Gastroesophageal sphincter (tissue), 4 donors: ENCODE measurements at regions not wholly inside any gene's neighbourhood (a gene's known extent, or its start where the extent isn't known, plus 50 kb on each side); places are given as distances from the start of the nearest gene placed in this dataset.
"Not testable (repeated sequence)": the region's sequence is repeated elsewhere in the genome, so short reads cannot be mapped to it uniquely, and the experiment has no call there.

ENCODE experiments used
- ATAC-seq: fragments of 150-250 bp; one replicate; pipeline ENCODE4 v1.9.1; 2016; ENCODE audit warnings: mild to moderate bottlenecking, moderate library complexity
- H3K27ac ChIP-seq, 4 donors: fragments of 200-600 bp; sonication (generic) in 3 of 4; 1 replicate in 3 of 4; 2 replicates in 1 of 4; pipeline ENCODE4 v1.5.1; 2016 to 2019
- H3K27me3 ChIP-seq: fragments of 200-600 bp; sonication (generic); one replicate; pipeline ENCODE4 v1.5.1; 2019
- H3K36me3 ChIP-seq, 2 donors: fragments of 200-600 bp; sonication (generic); one replicate each; pipeline ENCODE4 v1.5.1; 2019; ENCODE audit warnings: control low read depth in 1 of 2
- H3K4me1 ChIP-seq, 3 donors: fragments of 200-600 bp; sonication (generic); 1 replicate in 2 of 3; 2 replicates in 1 of 3; pipeline ENCODE4 v1.5.1; 2016 to 2019; ENCODE audit warnings: control low read depth in 2 of 3
- H3K4me3 ChIP-seq, 2 donors: fragments of 200-600 bp; sonication (generic); one replicate each; pipeline ENCODE4 v1.5.1; 2019; ENCODE audit warnings: mild to moderate bottlenecking in 1 of 2, moderate library complexity in 1 of 2
- H3K9me3 ChIP-seq, 3 donors: fragments of 200-600 bp; sonication (generic); one replicate each; pipeline ENCODE4 v1.5.1; 2017 to 2019; ENCODE audit warnings: control low read depth in 2 of 3
- EP300 ChIP-seq: sonication (generic); formaldehyde crosslinking; IDR thresholded peaks from one replicate; pipeline ENCODE4 v1.6.1; 2017; ENCODE audit warnings: antibody characterized with exemption, mild to moderate bottlenecking
- POLR2A ChIP-seq, 2 donors: fragments of 450-650 bp; IDR thresholded peaks; one replicate each; pipeline ENCODE4 v1.6.1; 2017; ENCODE audit warnings: antibody characterized with exemption in 2 of 2, mild to moderate bottlenecking in 2 of 2, moderate library complexity in 1 of 2
- POLR2AphosphoS5 ChIP-seq: sonication (generic); formaldehyde crosslinking; IDR thresholded peaks from one replicate; pipeline ENCODE4 v1.6.1; 2017; ENCODE audit warnings: antibody characterized with exemption
- WGBS, 2 donors: methylation state at CpG; one replicate each; pipeline ENCODE4 v1.1.5; 2018; ENCODE audit warnings: low coverage in 1 of 2; 5-methylcytosine and 5-hydroxymethylcytosine counted together
- TF ChIP-seq, protein P1 (sequence below), 4 experiments: fragments of 200-600 bp in 2 of 4; fragments of 450-650 bp in 2 of 4; sonication (generic) in 1 of 4; IDR thresholded peaks; one replicate each; pipeline ENCODE4 v1.5.1; 2017 to 2019; ENCODE audit warnings: antibody characterized with exemption in 4 of 4, mild to moderate bottlenecking in 2 of 4, moderate library complexity in 2 of 4

DNA sequence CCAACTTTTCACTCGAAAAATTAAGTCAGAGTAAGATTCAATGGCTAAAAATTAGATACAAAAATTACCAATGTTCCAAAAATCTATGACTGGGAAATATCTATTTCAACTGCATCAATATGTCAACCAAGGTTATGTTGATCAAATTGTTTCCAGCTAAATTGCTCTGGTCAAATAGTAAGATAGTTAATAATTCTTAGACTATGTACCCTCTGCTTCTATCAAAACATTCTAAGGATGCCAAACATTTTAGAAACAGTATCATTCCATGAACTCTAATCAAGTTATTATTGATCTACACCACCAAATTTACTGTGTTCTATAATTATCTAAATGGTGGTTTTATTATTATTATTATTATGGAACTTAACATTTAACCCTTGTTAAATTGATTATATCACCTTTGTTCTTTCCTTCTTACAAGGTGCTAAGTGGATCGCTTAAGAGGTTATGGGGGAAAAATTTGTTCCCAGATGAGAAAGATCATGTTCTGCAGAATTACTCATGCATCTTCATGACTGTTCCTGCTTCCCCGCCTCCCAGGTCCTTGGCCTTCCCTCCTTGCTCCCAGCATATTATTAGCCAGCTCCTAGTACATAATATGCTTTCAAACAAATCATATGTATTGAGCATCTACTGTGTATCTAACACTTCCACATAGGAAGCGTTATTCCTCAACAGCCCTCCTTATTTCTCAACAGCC, 240.5 kb upstream of the KRR1 start:
- 76 to 82% methylated on average over 4 of the region's 4 CpGs for WGBS, 2 donors
- ATAC-seq = no peak
- no peaks in the 10 kb centered on the region for H3K27me3 ChIP-seq
- no peak overlapping the region for H3K27ac ChIP-seq
- H3K9me3 ChIP-seq = no peaks in the 10 kb centered on the region
- H3K4me3 ChIP-seq = no peak overlapping the region
- H3K4me1 ChIP-seq = no peaks in the 10 kb centered on the region
- TF ChIP-seq, protein P1, sequence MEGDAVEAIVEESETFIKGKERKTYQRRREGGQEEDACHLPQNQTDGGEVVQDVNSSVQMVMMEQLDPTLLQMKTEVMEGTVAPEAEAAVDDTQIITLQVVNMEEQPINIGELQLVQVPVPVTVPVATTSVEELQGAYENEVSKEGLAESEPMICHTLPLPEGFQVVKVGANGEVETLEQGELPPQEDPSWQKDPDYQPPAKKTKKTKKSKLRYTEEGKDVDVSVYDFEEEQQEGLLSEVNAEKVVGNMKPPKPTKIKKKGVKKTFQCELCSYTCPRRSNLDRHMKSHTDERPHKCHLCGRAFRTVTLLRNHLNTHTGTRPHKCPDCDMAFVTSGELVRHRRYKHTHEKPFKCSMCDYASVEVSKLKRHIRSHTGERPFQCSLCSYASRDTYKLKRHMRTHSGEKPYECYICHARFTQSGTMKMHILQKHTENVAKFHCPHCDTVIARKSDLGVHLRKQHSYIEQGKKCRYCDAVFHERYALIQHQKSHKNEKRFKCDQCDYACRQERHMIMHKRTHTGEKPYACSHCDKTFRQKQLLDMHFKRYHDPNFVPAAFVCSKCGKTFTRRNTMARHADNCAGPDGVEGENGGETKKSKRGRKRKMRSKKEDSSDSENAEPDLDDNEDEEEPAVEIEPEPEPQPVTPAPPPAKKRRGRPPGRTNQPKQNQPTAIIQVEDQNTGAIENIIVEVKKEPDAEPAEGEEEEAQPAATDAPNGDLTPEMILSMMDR (IDR thresholded peaks at IDR 0.05) = no peak
- TF ChIP-seq POLR2A (IDR thresholded peaks at IDR 0.05) (no peak), POLR2AphosphoS5 (no peak), EP300 (no peak)
- no peaks in the 10 kb centered on the region for H3K36me3 ChIP-seq

DNA sequence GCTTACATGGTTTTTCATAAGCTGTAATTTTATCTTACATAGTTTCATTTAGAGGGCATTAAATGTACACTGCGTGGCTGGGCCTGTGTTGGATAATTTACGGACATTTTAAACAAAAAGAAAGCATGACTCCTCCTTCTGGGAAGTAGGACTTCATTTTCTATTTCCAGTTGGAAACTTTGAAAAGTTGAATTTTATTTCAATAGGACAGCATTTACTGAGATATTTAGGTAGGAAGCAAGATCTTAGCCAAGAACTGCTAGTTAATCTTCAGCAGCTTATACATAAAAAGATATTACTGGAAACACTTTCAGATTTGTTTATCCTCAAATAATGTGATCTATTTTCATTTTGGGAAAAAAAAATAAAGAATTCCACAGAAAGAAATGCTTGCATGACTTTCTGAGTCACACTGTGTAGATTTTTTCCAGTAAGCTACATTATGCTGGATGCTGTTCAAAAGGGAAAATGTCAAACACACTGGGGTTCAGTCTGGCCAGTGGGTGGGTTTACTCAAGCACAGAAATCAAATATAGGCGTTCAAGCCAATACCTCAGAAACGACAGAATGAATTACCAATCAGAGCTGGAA, 239.4 kb upstream of the KRR1 start:
- Histone ChIP-seq H3K9me3 (no peaks in the 10 kb centered on the region), H3K36me3 (no peaks in the 10 kb centered on the region), H3K27me3 (no peaks in the 10 kb centered on the region), H3K4me3 (no peak overlapping the region), H3K27ac (no peak overlapping the region), H3K4me1 (no peaks in the 10 kb centered on the region)
- WGBS, 2 donors = 7 to 21% methylated on average over 4 of the region's 4 CpGs
- TF ChIP-seq POLR2AphosphoS5 = no peak
- TF ChIP-seq, protein P1 (IDR thresholded peaks at IDR 0.05) = no peak
- no peak for TF ChIP-seq POLR2A (IDR thresholded peaks at IDR 0.05)
- no peak for TF ChIP-seq EP300
- no peak for ATAC-seq

DNA sequence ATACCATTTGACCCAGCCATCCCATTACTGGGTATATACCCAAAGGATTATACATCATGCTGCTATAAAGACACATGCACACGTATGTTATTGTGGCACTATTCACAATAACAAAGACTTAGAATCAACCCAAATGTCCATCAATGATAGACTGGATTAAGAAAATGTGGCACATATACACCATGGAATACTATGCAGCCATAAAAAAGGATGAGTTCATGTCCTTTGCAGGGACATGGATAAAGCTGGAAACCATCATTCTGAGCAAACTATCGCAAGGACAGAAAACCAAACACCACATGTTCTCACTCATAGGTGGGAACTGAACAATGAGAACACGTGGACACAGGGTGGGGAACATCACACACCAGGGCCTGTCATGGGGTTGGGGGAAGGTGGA, 237.6 kb upstream of the KRR1 start:
- not testable (repeated sequence) for H3K36me3 ChIP-seq, H3K4me1 ChIP-seq, H3K4me3 ChIP-seq, H3K9me3 ChIP-seq, H3K27ac ChIP-seq, H3K27me3 ChIP-seq, ATAC-seq
- 90 to 95% methylated on average over 3 of the region's 3 CpGs for WGBS, 2 donors

DNA sequence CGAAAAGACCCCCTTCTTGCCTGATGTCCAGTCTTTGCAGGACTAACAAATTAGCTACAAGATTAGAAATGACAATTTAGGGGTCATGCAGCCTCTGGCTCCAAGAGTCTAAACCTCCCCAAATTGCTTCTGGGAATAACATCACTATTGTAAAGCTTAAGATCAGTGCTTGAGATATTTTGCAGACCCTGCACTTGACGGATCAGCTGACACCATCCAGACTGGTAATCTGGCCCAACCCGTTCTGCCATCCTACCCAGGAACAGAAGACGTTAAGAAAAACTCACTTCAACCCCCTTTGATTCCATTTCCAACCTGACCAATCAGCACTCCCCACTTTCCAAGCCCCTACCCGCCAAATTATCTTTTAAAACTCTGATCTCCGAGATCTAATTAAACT, 236.7 kb upstream of the KRR1 start:
- no peak overlapping the region for H3K4me3 ChIP-seq
- 43 to 60% methylated on average over 2 to 5 of the region's 6 CpGs for WGBS, 2 donors

DNA sequence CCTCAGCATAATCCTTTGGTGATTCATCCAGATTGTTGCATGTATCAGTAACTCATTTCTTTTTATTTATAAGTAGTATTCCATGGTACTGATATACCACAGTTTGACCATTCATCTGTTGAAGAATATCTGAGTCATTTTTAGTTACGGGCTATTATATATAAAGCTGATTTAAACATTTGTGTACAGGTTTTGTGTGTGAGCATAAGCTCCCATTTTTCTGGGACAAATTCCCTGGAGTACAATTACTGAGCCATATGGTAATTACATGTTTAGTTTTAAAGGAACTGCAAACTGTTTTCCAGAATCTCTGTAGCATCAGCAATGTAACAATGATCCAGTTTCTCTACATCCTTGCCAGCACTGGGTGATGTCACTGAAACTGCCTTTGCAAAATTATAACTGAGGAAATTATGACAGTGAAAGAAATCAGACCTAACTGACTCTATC, 236.2 kb upstream of the KRR1 start:
- Histone ChIP-seq H3K27me3 (no peaks in the 10 kb centered on the region), H3K27ac (no peak overlapping the region), H3K4me1 (no peaks in the 10 kb centered on the region), H3K9me3 (no peaks in the 10 kb centered on the region), H3K4me3 (no peak overlapping the region), H3K36me3 (no peaks in the 10 kb centered on the region)
- ATAC-seq = no peak
- 29 to 67% methylated on average over 1 of the region's 1 CpG for WGBS, 2 donors
- TF ChIP-seq, protein P1 (IDR thresholded peaks at IDR 0.05) = no peak
- TF ChIP-seq POLR2A (IDR thresholded peaks at IDR 0.05) = no peak
- TF ChIP-seq POLR2AphosphoS5 = no peak
- no peak for TF ChIP-seq EP300

More for the DNA sequence above, 236.7 kb upstream of the KRR1 start:
- Histone ChIP-seq H3K9me3 (no peaks in the 10 kb centered on the region), H3K27ac (no peak overlapping the region), H3K36me3 (no peaks in the 10 kb centered on the region), H3K27me3 (no peaks in the 10 kb centered on the region), H3K4me1 (no peaks in the 10 kb centered on the region)
- no peak for ATAC-seq
- TF ChIP-seq POLR2A (IDR thresholded peaks at IDR 0.05) = no peak
- no peak for TF ChIP-seq POLR2AphosphoS5
- no peak for TF ChIP-seq EP300
- TF ChIP-seq, protein P1 (IDR thresholded peaks at IDR 0.05) = no peak
